ENCODE measurements at regions not wholly inside any gene's neighbourhood (a gene's known extent, or its start where the extent isn't known, plus 50 kb on each side); places are given as distances from the start of the nearest gene placed in this dataset.
"Not testable (repeated sequence)": the region's sequence is repeated elsewhere in the genome, so short reads cannot be mapped to it uniquely, and the experiment has no call there.

DNA sequence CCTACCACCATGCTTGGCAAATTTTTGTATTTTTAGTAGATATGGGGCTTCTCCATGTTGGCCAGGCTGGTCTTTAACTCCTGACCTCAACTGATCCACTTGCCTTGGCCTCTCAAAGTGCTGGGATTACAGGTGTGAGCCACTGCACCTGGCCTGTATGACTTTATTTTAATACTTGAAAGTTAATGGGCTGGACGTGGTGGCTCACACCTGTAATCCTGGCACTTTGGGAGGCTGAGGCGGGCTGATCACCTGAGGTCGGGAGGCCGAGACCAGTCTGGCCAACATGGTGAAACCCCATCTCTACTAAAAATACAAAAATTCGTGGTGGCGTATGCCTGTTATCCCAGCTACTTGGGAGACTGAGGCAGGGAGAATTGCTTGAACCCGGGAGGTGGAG is 105.9 kb upstream of the TPTE start:
- H3K4me3 ChIP-seq; intact Hi-C loops (cut with DNase I); H3K27me3 ChIP-seq; H3K27ac ChIP-seq; H3K4me1 ChIP-seq; H3K36me3 ChIP-seq: not testable (repeated sequence)
- DNase-seq (peak in 2 of 4 donors; percentile 37 to 87), ATAC-seq (peak; percentile 5)
- H3K9me3 ChIP-seq, result peaks cover 0 to 72% of the 10 kb centered on the region in 2 donors

DNA sequence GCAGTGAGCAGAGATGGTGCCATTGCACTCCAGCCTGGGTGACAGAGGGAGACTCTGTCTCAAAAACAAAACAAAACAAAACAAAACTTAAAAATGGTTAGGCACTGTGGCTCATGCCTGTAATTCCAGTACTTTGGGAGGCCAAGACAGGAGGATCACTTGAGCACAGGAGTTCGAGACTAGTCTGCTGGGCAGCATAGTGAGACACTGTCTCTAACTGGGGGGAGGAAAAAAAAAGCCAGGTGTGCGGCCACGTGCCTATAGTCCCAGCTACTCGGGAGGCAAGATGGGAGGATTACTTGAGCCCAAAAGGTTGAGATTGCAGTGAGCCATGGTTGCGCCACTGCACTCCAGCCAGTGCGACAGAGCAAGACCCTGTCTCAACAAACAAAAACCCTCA is 105.5 kb upstream of the TPTE start:
- intact Hi-C loops (cut with DNase I), result not testable (repeated sequence)
- ATAC-seq, result peak; percentile 13

DNA sequence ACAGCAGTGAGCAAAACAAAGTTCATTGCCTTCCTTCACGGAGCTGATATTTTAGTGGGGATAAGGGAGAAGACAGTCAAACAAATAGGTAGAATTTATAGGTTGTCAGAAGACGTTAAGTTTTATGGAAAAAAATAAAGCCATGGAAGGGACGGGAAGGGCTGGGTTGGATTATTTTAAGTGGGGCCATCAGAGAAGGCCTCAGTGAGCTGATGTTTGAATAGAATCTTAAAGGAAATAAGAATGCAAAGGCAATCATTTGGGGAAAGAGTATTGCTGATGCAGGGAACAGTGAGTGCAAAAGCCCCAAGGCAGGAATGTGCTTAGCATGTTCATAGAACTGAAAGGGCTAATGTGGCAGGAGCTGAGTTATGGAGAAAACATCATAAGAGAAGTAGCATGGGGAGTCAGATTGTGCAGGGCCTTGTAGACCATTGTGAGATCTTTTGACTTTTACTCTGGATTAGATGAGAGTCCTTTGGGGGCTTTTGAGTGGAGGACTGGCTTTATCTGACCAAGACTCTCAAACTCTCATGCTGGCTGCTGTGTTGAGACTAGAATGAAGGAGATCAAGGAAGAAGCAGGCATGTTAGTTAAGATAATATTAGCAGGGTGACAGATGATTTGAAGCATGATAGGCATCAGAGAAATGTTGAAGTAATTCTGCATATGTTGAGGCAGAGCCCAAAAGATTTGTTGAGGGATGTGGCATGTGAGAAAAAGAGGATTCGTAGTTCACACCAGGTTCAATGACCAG is 104.5 kb upstream of the TPTE start:
- H3K4me3 ChIP-seq; ATAC-seq; H3K4me1 ChIP-seq; H3K36me3 ChIP-seq; H3K27ac ChIP-seq; intact Hi-C loops (cut with DNase I); H3K27me3 ChIP-seq: not testable (repeated sequence)
- peaks cover 0 to 73% of the 10 kb centered on the region in 2 donors for H3K9me3 ChIP-seq
- peak in 1 of 4 donors; percentile 31 for DNase-seq

More for the DNA sequence above, 105.5 kb upstream of the TPTE start:
- H3K27me3 ChIP-seq, H3K4me1 ChIP-seq, H3K4me3 ChIP-seq, H3K27ac ChIP-seq, H3K36me3 ChIP-seq: not testable (repeated sequence)
- H3K9me3 ChIP-seq, result peaks cover 0 to 73% of the 10 kb centered on the region in 2 donors
- DNase-seq, result peak in 2 of 4 donors; percentile 43 to 82

DNA sequence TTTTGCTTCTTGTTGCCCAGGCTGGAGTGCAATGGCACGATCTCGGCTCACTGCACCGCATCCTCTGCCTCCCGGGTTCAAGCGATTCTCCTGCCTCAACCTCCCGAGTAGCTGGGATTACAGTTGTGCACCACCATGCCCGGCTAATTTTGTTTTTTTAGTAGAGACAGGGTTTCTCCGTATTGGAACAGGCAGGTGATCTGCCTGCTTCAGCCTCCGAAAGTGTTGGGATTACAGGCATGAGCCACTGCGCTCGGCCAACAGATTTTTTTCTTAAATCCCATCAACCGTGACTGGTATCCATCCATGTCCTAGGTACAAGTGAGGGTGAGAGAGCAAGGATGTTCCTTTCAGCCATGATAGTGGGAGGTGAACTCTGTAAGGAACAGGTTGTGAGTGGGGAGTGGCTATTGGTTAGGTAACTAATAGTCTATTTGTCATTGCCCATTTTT is 103.8 kb upstream of the TPTE start:
- H3K9me3 ChIP-seq, result peaks cover 0 to 76% of the 10 kb centered on the region in 2 donors
- H3K27me3 ChIP-seq; intact Hi-C loops (cut with DNase I); H3K36me3 ChIP-seq; H3K4me3 ChIP-seq; H3K4me1 ChIP-seq; H3K27ac ChIP-seq: not testable (repeated sequence)
- TF ChIP-seq, protein P1, sequence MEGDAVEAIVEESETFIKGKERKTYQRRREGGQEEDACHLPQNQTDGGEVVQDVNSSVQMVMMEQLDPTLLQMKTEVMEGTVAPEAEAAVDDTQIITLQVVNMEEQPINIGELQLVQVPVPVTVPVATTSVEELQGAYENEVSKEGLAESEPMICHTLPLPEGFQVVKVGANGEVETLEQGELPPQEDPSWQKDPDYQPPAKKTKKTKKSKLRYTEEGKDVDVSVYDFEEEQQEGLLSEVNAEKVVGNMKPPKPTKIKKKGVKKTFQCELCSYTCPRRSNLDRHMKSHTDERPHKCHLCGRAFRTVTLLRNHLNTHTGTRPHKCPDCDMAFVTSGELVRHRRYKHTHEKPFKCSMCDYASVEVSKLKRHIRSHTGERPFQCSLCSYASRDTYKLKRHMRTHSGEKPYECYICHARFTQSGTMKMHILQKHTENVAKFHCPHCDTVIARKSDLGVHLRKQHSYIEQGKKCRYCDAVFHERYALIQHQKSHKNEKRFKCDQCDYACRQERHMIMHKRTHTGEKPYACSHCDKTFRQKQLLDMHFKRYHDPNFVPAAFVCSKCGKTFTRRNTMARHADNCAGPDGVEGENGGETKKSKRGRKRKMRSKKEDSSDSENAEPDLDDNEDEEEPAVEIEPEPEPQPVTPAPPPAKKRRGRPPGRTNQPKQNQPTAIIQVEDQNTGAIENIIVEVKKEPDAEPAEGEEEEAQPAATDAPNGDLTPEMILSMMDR (IDR thresholded peaks at IDR 0.05), result peak in 1 of 2 donors; percentile 12
- DNase-seq, result peak in 2 of 4 donors; percentile 34 to 87
- peak; percentile 5 for ATAC-seq

DNA sequence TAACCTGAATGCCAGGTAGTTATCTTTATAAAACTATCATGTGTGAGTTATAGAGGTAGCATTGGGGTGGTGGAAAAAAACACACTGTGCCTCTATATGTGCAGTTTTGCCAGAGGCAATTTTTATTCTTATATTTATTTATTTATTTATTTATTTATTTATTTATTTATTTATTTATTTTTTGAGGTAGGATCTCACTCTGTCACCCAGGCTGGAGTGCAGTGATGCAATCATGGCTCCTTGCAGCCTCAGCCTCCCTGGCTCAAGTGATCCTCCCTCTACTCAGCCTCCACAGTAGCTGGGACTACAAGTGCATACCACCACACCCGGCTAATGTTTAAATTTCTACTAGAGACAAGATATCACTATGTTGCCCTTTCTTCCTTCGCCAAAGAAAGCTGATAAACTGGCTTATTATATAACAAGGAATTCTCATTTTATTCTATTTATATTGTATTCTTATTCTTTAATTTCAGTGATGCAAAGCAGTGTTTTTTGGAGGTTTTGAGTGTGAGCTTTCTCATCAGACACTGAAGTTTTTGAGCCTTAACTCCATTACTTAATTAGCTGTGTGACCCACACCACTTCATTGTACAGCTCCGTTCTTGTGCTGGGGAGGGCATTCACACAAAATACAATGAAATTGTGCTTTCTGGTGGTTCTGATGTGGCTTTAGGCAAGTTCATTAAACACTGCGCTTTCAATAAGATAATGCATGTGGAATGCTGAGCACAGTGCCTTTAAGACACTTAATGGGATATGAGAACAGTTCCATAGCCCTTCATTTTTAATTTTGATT is 102.9 kb upstream of the TPTE start:
- H3K4me3 ChIP-seq; ATAC-seq; H3K4me1 ChIP-seq; H3K27me3 ChIP-seq; intact Hi-C loops (cut with DNase I); H3K36me3 ChIP-seq; H3K27ac ChIP-seq: not testable (repeated sequence)
- peak in 1 of 4 donors; percentile 72 for DNase-seq
- H3K9me3 ChIP-seq, result peaks cover 0 to 77% of the 10 kb centered on the region in 2 donors

DNA sequence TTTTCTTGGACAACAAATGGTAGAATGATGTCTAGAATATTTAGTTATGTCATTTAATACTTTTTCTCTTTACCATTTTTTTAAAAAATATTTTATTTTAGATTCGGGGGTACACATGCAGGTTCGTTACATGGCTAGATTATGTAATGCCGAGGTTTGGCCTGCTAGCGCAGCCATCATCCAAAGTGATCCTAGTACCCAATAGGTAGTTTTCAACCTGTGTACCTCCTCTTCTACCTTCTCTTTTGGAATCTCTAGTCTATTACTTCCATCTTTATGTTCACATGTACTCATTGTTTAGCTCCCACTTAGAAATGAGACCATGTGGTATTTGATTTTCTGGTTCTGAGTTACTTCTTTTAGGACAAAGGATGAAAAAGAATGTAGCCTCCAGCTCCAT is 100.2 kb upstream of the TPTE start:
- ATAC-seq; DNase-seq; H3K27me3 ChIP-seq; H3K27ac ChIP-seq; H3K4me3 ChIP-seq; H3K4me1 ChIP-seq; H3K36me3 ChIP-seq; intact Hi-C loops (cut with DNase I): not testable (repeated sequence)
- peaks cover 0 to 70% of the 10 kb centered on the region in 2 donors for H3K9me3 ChIP-seq

DNA sequence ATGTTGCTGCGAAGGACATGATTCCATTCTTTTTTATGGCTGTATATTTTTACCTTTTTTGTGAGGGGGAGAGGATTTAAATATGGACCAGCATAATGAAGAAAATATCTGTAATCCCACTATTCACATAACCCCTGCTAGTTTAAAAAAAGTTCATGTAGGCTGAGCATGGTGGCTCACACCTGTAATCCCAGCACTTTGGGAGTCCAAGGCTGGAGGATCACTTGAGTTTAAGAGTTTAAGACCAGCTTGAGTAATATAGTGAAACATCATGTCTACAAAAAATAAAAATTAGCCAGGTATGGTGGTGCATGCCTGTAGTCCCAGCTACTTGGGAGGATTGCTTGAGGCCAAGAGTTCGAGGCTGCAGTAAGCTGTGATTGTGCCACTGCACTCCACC is 99.8 kb upstream of the TPTE start:
- intact Hi-C loops (cut with DNase I); H3K4me1 ChIP-seq; H3K36me3 ChIP-seq; H3K27ac ChIP-seq; H3K4me3 ChIP-seq; H3K27me3 ChIP-seq; ATAC-seq; DNase-seq: not testable (repeated sequence)
- H3K9me3 ChIP-seq, result peaks cover 0 to 66% of the 10 kb centered on the region in 2 donors

DNA sequence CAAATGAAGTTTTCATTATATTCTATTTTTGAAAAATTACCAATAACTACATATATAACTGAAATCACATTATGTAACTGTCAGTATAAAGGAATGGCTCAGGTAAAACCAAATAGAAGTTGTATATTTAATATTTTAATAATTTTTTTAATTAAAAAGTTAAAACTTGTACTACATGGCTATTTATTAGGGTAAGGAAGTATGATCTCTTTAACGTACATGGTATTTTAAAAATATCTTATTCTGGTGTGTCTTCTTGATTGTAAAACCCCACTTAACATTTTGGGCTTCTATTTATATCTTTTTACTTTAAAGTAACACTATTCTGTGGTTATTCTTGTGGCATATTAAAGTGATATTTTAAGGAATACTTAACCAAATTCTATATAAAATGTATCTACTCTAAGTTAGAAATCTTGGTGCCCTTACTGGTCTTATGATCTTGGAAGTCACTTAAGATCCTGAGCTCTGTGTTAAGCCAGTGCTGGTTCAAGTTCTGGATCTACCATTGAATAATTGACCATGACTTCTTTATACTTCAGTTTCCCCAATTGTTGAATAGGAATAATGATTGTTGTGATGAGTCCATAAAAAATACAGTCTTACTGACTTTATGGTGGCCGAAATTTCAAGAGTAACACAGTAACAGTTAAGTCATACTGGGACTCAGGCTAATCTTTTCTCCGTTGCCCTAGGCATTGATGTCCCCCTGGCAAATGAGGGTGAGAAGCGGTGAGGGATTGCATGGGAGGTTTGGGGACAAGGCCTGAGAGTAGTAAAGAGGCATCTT is 97.1 kb upstream of the TPTE start:
- H3K4me1 ChIP-seq; DNase-seq; H3K27me3 ChIP-seq; H3K4me3 ChIP-seq; H3K27ac ChIP-seq; ATAC-seq; H3K36me3 ChIP-seq; intact Hi-C loops (cut with DNase I): not testable (repeated sequence)
- peaks cover 0 to 60% of the 10 kb centered on the region in 2 donors for H3K9me3 ChIP-seq

DNA sequence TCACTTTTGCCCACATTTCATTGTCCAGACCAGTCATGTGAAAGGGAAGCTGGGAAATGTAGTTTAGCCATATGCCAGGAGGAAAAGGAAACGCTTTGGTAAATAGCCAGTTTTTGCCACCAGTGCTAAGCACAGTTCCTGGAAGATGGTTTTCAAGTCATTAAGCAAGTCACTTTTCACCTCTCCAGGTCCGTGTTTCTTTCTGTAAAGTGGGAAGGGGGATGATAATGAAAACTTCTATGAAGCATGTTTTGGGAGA is 96.6 kb upstream of the TPTE start:
- H3K27me3 ChIP-seq; H3K36me3 ChIP-seq; H3K4me1 ChIP-seq; ATAC-seq; H3K27ac ChIP-seq; intact Hi-C loops (cut with DNase I); H3K4me3 ChIP-seq; DNase-seq: not testable (repeated sequence)
- peaks cover 0 to 60% of the 10 kb centered on the region in 2 donors for H3K9me3 ChIP-seq

Measured in left lung (tissue), 4 donors.